H1 (cell line): ENCODE measurements at regions not wholly inside any gene's neighbourhood (a gene's known extent, or its start where the extent isn't known, plus 50 kb on each side); places are given as distances from the start of the nearest gene placed in this dataset.

Experiments used
- CTCF ChIA-PET: fragments of 300-600 bp; sonication (Branson Sonifier 250); formaldehyde crosslinking; loops from one replicate; lab custom pipeline; 2021; ENCODE audit not compliant: partially characterized antibody; lab: Charles Lee
- POLR2A ChIA-PET: fragments of 300-600 bp; sonication (Branson Sonifier 250); formaldehyde crosslinking; loops from one replicate; lab custom pipeline; 2021; ENCODE audit warnings: inconsistent platforms; ENCODE audit not compliant: partially characterized antibody; lab: Charles Lee
- DNase-seq, 2 experiments: peaks; one replicate each; pipeline versions ENCODE4 v3.0.0 to v3.0.0-alpha.2; 2010 to 2022; ENCODE audit warnings: low spot score in 2 of 2, low read depth in 1 of 2, mixed read lengths in 1 of 2
- FAIRE-seq: peaks from 2 replicates; lab custom pipeline; 2011; peaks lifted over from hg19 to GRCh38; lab: Jason Lieb, UNC
- H2AFZ ChIP-seq: 2 replicates; pipeline ENCODE4 v1.8.1; 2012; ENCODE audit warnings: low read length, inconsistent platforms
- H2AK5ac ChIP-seq: 2 replicates; pipeline ENCODE4 v1.6.1; 2013; ENCODE audit warnings: low read depth, low read length
- H2BK120ac ChIP-seq: replicated peaks from 2 replicates; pipeline ENCODE3; 2013; ENCODE audit warnings: low read depth, low read length, inconsistent platforms
- H2BK12ac ChIP-seq: 2 replicates; pipeline ENCODE4 v1.6.1; 2013; ENCODE audit warnings: low read depth, low read length
- H2BK15ac ChIP-seq: 2 replicates; pipeline ENCODE4 v1.6.1; 2013; ENCODE audit warnings: low read length
- H2BK20ac ChIP-seq: 2 replicates; pipeline ENCODE4 v1.6.1; 2013; ENCODE audit warnings: low read length
- H2BK5ac ChIP-seq: 2 replicates; pipeline ENCODE4 v1.6.1; 2013; ENCODE audit warnings: low read depth, low read length
- H3K14ac ChIP-seq: 2 replicates; pipeline ENCODE4 v1.6.1; 2013; ENCODE audit warnings: inconsistent platforms; ENCODE audit not compliant: insufficient read length
- H3K18ac ChIP-seq: 2 replicates; pipeline ENCODE4 v1.6.1; 2013; ENCODE audit warnings: low read length; ENCODE audit errors: extremely low read depth
- H3K23ac ChIP-seq: 2 replicates; pipeline ENCODE4 v1.6.1; 2013; ENCODE audit warnings: inconsistent platforms; ENCODE audit not compliant: insufficient read length
- H3K23me2 ChIP-seq: 2 replicates; pipeline ENCODE4 v1.6.1; 2013; ENCODE audit warnings: low read depth, low read length
- H3K27ac ChIP-seq: 2 replicates; pipeline ENCODE4 v1.6.1; 2011; ENCODE audit warnings: low read depth, low read length, inconsistent platforms
- H3K27me3 ChIP-seq, 4 experiments: replicated peaks in 1 of 4; 1 replicate in 1 of 4; 2 replicates in 3 of 4; pipeline versions ENCODE4 v1.6.1 to v1.8.1; 2011 to 2013; ENCODE audit warnings: low read length in 3 of 4, mild to moderate bottlenecking in 3 of 4, inconsistent platforms in 2 of 4, mixed read lengths in 2 of 4, moderate library complexity in 1 of 4; ENCODE audit not compliant: control insufficient read depth in 3 of 4, insufficient read depth in 3 of 4; ENCODE audit errors: extremely low read depth in 1 of 4
- H3K36me3 ChIP-seq, 4 experiments: 2 replicates each; pipeline versions ENCODE4 v1.6.1 to v1.8.1; 2011 to 2013; ENCODE audit warnings: mild to moderate bottlenecking in 4 of 4, low read length in 3 of 4, moderate library complexity in 2 of 4, control low read depth in 1 of 4, inconsistent platforms in 1 of 4; ENCODE audit not compliant: insufficient read depth in 4 of 4, control insufficient read depth in 2 of 4
- H3K4ac ChIP-seq: replicated peaks from 2 replicates; pipeline ENCODE3; 2013; ENCODE audit warnings: low read length, low read depth, mixed read lengths, inconsistent platforms; ENCODE audit not compliant: insufficient read length
- H3K4me1 ChIP-seq, 4 experiments: replicated peaks in 1 of 4; 1 replicate in 1 of 4; 2 replicates in 3 of 4; pipeline versions ENCODE4 v1.6.1 to v1.8.1; 2011 to 2013; ENCODE audit warnings: low read length in 3 of 4, inconsistent platforms in 2 of 4, mixed read lengths in 1 of 4; ENCODE audit not compliant: insufficient read depth in 4 of 4, control insufficient read depth in 3 of 4
- H3K4me2 ChIP-seq, 2 experiments: 2 replicates each; pipeline versions ENCODE4 v1.6.1 to v1.8.1; 2011 to 2013; ENCODE audit warnings: low read depth in 2 of 2, low read length in 2 of 2, control low read depth in 1 of 2, inconsistent platforms in 1 of 2, mild to moderate bottlenecking in 1 of 2; ENCODE audit not compliant: insufficient read depth in 1 of 2
- H3K4me3 ChIP-seq, 4 experiments: fragments of 200-600, 300-600 bp in 1 of 4; sonication (generic), shearing (Covaris generic), sonication (Bioruptor Twin) in 1 of 4; 2 replicates each; pipeline versions ENCODE4 v1.5.1 to v1.8.1; 2011 to 2016; ENCODE audit warnings: low read length in 4 of 4, low read depth in 3 of 4, control low read depth in 2 of 4, inconsistent platforms in 2 of 4, mild to moderate bottlenecking in 2 of 4, mixed read lengths in 1 of 4, moderate library complexity in 1 of 4; ENCODE audit not compliant: insufficient read depth in 2 of 4; ENCODE audit errors: extremely low read depth in 1 of 4
- H3K56ac ChIP-seq: replicated peaks from 2 replicates; pipeline ENCODE3; 2013; ENCODE audit warnings: low read depth, mild to moderate bottlenecking, mixed read lengths, low read length, inconsistent platforms; ENCODE audit not compliant: insufficient read length
- H3K79me1 ChIP-seq: 2 replicates; pipeline ENCODE4 v1.6.1; 2013; ENCODE audit warnings: low read depth, low read length, control low read depth
- H3K79me2 ChIP-seq, 2 experiments: 2 replicates each; pipeline versions ENCODE4 v1.6.1 to v1.8.1; 2012 to 2013; ENCODE audit warnings: low read length in 2 of 2, mild to moderate bottlenecking in 2 of 2, inconsistent platforms in 1 of 2; ENCODE audit not compliant: insufficient read depth in 2 of 2, control insufficient read depth in 1 of 2
- H3K9ac ChIP-seq, 4 experiments: replicated peaks in 1 of 4; 1 replicate in 1 of 4; 2 replicates in 3 of 4; pipeline versions ENCODE4 v1.6.1 to v1.8.1; 2011 to 2013; ENCODE audit warnings: low read depth in 3 of 4, low read length in 3 of 4, control low read depth in 2 of 4, mild to moderate bottlenecking in 2 of 4, moderate library complexity in 2 of 4, inconsistent platforms in 1 of 4; ENCODE audit errors: extremely low read depth in 1 of 4
- H3K9me3 ChIP-seq, 2 experiments: 2 replicates each; pipeline versions ENCODE4 v1.6.1 to v1.8.1; 2012 to 2013; ENCODE audit warnings: mild to moderate bottlenecking in 2 of 2, moderate library complexity in 2 of 2, control low read depth in 1 of 2, inconsistent platforms in 1 of 2, low read depth in 1 of 2, low read length in 1 of 2, mixed read lengths in 1 of 2; ENCODE audit not compliant: insufficient read depth in 2 of 2
- H4K20me1 ChIP-seq, 2 experiments: replicated peaks in 1 of 2; 2 replicates each; pipeline versions ENCODE3 to v1.8.1; 2011 to 2013; ENCODE audit warnings: inconsistent platforms in 2 of 2, low read length in 2 of 2, mild to moderate bottlenecking in 1 of 2; ENCODE audit not compliant: insufficient read depth in 2 of 2, control insufficient read depth in 1 of 2
- H4K5ac ChIP-seq: 2 replicates; pipeline ENCODE4 v1.6.1; 2013; ENCODE audit warnings: low read length, low read depth, mixed read lengths, inconsistent platforms; ENCODE audit not compliant: insufficient read length
- H4K8ac ChIP-seq: 2 replicates; pipeline ENCODE4 v1.8.0; 2013; ENCODE audit warnings: mild to moderate bottlenecking, moderate library complexity, low read length, inconsistent platforms; ENCODE audit not compliant: insufficient read depth; ENCODE audit errors: extremely low read depth
- H4K91ac ChIP-seq: replicated peaks from 2 replicates; pipeline ENCODE3; 2013; ENCODE audit warnings: low read length, mixed read lengths, inconsistent platforms; ENCODE audit not compliant: insufficient read length
- BRCA1 ChIP-seq: IDR thresholded peaks from 2 replicates; pipeline ENCODE4 v1.6.1; 2012; ENCODE audit warnings: low read depth, low read length, improper control_type of control experiment
- CBX8 ChIP-seq: fragments of 300-800, 300-1000 bp; sonication (generic); IDR thresholded peaks from 2 replicates; pipeline ENCODE4 v1.7.1; 2016; ENCODE audit warnings: low read depth, low read length, borderline replicate concordance
- EP300 ChIP-seq, 2 experiments: IDR thresholded peaks; 1 replicate in 1 of 2; 2 replicates in 1 of 2; pipeline ENCODE4 v1.6.1; 2011 to 2012; ENCODE audit warnings: low read depth in 2 of 2, low read length in 2 of 2, mild to moderate bottlenecking in 2 of 2, borderline replicate concordance in 1 of 2, inconsistent platforms in 1 of 2, moderate library complexity in 1 of 2
- GTF2F1 ChIP-seq: IDR thresholded peaks from 2 replicates; pipeline ENCODE4 v1.6.1; 2012; ENCODE audit warnings: low read depth, low read length, improper control_type of control experiment, borderline replicate concordance
- KDM1A ChIP-seq: fragments of 200-600, 300-600 bp; sonication (generic); IDR thresholded peaks from 2 replicates; pipeline ENCODE4 v1.7.1; 2016; ENCODE audit warnings: mild to moderate bottlenecking, low read length, borderline replicate concordance
- NANOG ChIP-seq: IDR thresholded peaks from 2 replicates; pipeline ENCODE4 v1.6.1; 2011; ENCODE audit warnings: low read length, low read depth, mild to moderate bottlenecking, inconsistent platforms; ENCODE audit not compliant: insufficient read depth, poor library complexity, severe bottlenecking
- POLR2AphosphoS5 ChIP-seq: IDR thresholded peaks from 2 replicates; pipeline ENCODE4 v1.6.1; 2011; ENCODE audit warnings: low read depth, low read length
- RAD21 ChIP-seq, 2 experiments: IDR thresholded peaks in 1 of 2; conservative IDR thresholded peaks in 1 of 2; 2 replicates each; pipeline ENCODE4 v1.6.1; 2011; ENCODE audit warnings: low read depth in 2 of 2, low read length in 2 of 2, improper control_type of control experiment in 1 of 2, inconsistent platforms in 1 of 2, mild to moderate bottlenecking in 1 of 2, moderate library complexity in 1 of 2
- RNF2 ChIP-seq: fragments of 200-900, 300-1000 bp; sonication (generic); IDR thresholded peaks from 2 replicates; pipeline ENCODE4 v1.7.1; 2016; ENCODE audit warnings: borderline replicate concordance, low read depth, mild to moderate bottlenecking, antibody characterized with exemption, low read length; ENCODE audit not compliant: poor library complexity, severe bottlenecking; ENCODE audit errors: missing control alignments
- WGBS, 2 experiments: shearing (Covaris generic) in 1 of 2; methylation state at CpG; one replicate each; pipeline versions ENCODE4 v1.1.6 to v1.1.7; 2013 to 2015; ENCODE audit warnings: low lambda C conversion rate in 2 of 2, mixed read lengths in 2 of 2, inconsistent platforms in 1 of 2, low coverage in 1 of 2, missing lambda C conversion rate in 1 of 2; ENCODE audit not compliant: insufficient replicate concordance in 2 of 2, insufficient coverage in 1 of 2, insufficient read length in 1 of 2; ENCODE audit errors: extremely low coverage in 1 of 2, missing lambda C conversion rate in 1 of 2; 5-methylcytosine and 5-hydroxymethylcytosine counted together
- TF ChIP-seq, protein P1 (sequence below): IDR thresholded peaks from 2 replicates; pipeline ENCODE4 v1.6.1; 2012; ENCODE audit warnings: inconsistent platforms

DNA sequence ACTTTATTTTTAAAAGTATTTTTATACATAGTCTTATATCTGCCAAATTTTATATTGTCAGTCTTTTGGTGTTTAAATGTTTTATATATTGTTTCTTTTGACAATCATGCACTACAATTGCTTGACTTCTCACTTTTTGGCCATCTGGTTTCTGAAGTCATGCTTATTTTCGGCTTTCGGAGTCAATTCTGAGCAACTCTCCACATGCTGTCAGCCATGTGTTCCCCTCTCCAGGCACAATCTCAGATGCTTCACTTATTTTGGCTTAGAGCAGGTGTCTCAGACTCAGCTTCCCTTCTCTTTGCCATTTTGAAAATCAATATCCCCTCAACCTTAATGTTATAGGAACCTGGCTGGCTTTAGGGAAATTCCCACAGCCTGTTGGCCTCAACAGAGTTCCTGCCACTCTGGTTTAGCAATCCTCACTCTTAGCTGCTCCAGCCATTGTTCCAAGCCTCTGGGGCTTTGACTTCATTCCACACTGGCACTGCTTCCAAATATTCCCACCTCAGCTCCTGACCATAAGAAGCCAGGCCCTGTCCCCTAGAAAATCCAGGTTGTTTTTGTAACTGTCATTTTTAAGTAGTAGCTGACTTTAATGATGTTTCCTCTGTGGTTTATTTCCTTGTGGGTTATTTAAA lies 125.5 kb upstream of the FAR2 start:
- H2BK120ac ChIP-seq, result no peak overlapping the region
- H3K9ac ChIP-seq, result no peak overlapping the region
- no peaks in the 10 kb centered on the region for H3K79me1 ChIP-seq
- no peak overlapping the region for H3K4me2 ChIP-seq
- no peaks in the 10 kb centered on the region for H4K20me1 ChIP-seq
- FAIRE-seq (no peak), DNase-seq (no peak)
- no peak overlapping the region for H2AK5ac ChIP-seq
- H4K5ac ChIP-seq, result no peak overlapping the region
- H3K27me3 ChIP-seq, result no peaks in the 10 kb centered on the region
- no peak overlapping the region for H2BK20ac ChIP-seq
- no peak overlapping the region for H2BK12ac ChIP-seq
- H3K79me2 ChIP-seq, result no peaks in the 10 kb centered on the region
- no peak overlapping the region for H2BK5ac ChIP-seq
- H4K8ac ChIP-seq, result no peak overlapping the region
- no peaks in the 10 kb centered on the region; a peak in 1 of 7 replicates for H3K4me1 ChIP-seq
- no peak overlapping the region for H3K14ac ChIP-seq
- no peak for TF ChIP-seq RAD21 (IDR thresholded peaks at IDR 0.05 in 1 of 2, conservative IDR thresholded peaks at IDR 0.05 in 1 of 2; ENCODE audit: low read depth in 2 of 2, low read length in 2 of 2)
- no peak for TF ChIP-seq NANOG
- TF ChIP-seq POLR2AphosphoS5, result no peak
- no peak for TF ChIP-seq BRCA1
- no peak for TF ChIP-seq GTF2F1
- no peak for TF ChIP-seq RNF2
- TF ChIP-seq, protein P1, sequence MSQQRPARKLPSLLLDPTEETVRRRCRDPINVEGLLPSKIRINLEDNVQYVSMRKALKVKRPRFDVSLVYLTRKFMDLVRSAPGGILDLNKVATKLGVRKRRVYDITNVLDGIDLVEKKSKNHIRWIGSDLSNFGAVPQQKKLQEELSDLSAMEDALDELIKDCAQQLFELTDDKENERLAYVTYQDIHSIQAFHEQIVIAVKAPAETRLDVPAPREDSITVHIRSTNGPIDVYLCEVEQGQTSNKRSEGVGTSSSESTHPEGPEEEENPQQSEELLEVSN, result no peak
- no peak for TF ChIP-seq CBX8
- no peak for TF ChIP-seq KDM1A
- no peak for TF ChIP-seq EP300 (IDR thresholded peaks at IDR 0.05; ENCODE audit: borderline replicate concordance in 1 of 2, low read depth in 2 of 2, low read length in 2 of 2)
- H3K4me3 ChIP-seq, result no peak overlapping the region
- H2AFZ ChIP-seq, result peak overlapping the region; percentile 48; the same call in 1 of the 2 replicates
- H3K23ac ChIP-seq, result no peak overlapping the region
- no peak overlapping the region for H3K56ac ChIP-seq
- no peak overlapping the region for H4K91ac ChIP-seq
- no peaks in the 10 kb centered on the region for H3K36me3 ChIP-seq
- no peaks in the 10 kb centered on the region for H3K9me3 ChIP-seq
- WGBS, 2 experiments, result 79% methylated on average over 2 of the region's 2 CpGs; no CpG with 5 or more reads in 1 of the 2 experiments
- no peaks in the 10 kb centered on the region for H3K23me2 ChIP-seq
- no peak overlapping the region for H3K18ac ChIP-seq
- ChIA-PET CTCF (interaction anchor here (0.7 to 2.8 kb wide), 14 partner anchors 7 to 464 kb away, joined by 3 to 16 read pairs (median 4); no protein-coding TSS in a partner anchor), POLR2A (no interaction called here)
- H2BK15ac ChIP-seq, result no peak overlapping the region
- no peak overlapping the region for H3K27ac ChIP-seq
- H3K4ac ChIP-seq, result no peak overlapping the region
